ENCODE measurements at regions not wholly inside any gene's neighbourhood (a gene's known extent, or its start where the extent isn't known, plus 50 kb on each side); places are given as distances from the start of the nearest gene placed in this dataset.
"Not testable (repeated sequence)": the region's sequence is repeated elsewhere in the genome, so short reads cannot be mapped to it uniquely, and the experiment has no call there.

DNA sequence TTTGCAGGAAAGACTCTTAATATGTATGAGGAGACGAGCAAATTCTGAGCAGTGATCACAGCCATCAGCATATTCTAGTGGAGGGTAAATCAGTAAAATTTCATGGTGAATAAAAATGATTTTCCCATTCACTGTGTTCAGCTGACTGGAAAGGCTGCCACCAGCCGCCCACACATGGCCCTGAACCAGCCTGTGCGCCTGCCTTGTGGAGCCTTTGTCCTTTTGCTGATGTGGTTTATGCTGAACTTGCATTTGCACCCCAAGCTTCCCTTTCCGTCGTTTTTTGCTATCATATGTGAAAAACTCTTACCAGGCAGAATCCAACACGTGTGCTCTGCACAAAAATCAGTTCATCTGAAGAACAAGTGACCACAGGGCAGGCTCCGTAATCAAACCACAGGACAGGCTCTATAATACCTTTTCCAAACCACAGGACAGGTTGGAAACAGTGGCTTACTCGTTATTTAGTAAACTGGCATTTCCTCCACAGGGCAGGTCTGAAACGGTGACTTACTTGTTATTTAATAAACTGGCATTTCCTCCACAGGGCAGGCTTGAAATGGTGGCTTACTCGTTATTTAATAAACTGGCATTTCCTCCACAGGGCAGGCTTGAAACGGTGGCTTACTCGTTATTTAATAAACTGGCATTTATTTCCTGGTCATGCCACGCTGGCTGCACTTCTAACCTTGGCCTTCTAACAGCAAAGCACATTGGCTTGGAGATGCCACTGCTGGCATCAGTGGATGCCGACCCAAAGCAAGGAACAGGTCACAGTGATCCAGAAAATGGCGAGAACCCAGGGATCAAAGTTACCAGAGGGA lies 58.4 kb upstream of the TNK2 start:
- not testable (repeated sequence) for TF ChIP-seq ZNF274 (IDR thresholded peaks at IDR 0.05; ENCODE audit: low read depth, low read length); SUZ12 (IDR thresholded peaks at IDR 0.05; ENCODE audit: extremely low read depth, insufficient read depth, insufficient read length)

All from NT2/D1 (cell line).